Mesenteric fat pad (tissue), 1 donor: ENCODE measurements at regions not wholly inside any gene's neighbourhood (a gene's known extent, or its start where the extent isn't known, plus 50 kb on each side); places are given as distances from the start of the nearest gene placed in this dataset.

Source experiments
- DNase-seq: peaks from one replicate; pipeline ENCODE4 v3.0.0-alpha.2; 2020; ENCODE audit warnings: low spot score
- donor health status: DM: yes; HTN: yes; CAD: no.

DNA sequence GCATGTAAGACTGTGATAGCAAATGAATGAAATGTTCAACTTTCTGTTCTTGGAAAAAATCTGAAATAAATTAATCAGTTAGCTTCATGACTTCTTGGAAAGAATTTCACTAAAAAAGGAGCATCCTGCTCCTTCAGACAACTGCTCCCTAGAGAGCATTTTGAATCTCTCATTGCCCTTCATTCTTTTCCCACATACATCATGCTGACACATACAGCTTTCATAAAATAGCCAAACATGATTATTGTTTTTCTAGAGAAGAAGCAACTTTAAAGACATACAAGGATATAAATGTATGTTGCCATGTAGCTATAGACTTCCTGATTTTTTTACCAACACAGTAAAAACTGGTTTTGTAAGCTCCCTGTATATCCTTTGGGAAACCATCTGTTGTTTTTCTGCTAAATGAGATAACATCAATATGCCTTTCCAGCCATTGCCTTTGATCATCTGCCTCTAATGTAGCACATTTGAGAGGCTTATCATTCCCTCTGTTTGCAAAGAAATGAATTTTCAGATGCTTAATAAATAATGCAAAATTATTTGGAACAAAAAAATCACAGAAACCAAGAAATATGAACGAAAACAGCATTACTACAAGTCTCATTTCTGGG, 248.2 kb upstream of the GPR149 start:
- DNase-seq: no peak

DNA sequence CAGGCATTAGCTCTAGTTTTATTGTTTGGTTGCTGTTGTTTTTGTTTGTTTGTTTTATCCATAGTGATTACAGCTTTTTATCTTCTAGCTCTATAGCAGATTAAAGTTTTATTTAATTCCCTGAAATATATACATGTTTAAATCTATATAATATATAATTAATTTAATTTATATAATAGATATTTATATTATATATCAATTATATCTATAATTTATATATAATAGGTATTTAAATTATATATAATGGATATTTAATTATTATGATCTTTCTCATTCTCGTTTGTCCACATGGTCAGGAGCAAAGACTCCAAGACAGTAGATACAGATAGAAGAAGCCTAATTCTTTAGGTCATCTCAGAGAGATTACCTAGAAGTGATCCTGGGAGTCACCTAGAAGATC, 238.8 kb upstream of the GPR149 start:
- no peak for DNase-seq

DNA sequence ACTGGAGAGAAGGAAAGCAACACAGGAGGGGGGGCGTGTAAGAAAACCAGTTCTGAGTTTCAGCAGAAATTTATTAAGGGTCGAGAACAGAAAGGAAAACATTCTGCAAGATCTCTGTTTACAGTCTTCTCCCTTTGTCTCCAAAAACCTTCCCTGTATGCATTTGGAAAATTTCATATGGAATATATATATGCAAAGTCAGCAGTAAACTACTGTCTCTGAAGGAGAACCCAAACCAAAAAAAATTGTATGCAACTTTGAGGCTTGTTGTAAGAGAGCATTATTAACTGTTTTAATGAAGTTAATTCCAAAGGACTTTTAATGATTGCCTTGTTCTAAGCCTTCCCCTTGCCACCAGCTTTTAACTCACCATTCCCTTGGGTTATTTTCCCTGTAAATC, 238.2 kb upstream of the GPR149 start:
- no peak for DNase-seq

DNA sequence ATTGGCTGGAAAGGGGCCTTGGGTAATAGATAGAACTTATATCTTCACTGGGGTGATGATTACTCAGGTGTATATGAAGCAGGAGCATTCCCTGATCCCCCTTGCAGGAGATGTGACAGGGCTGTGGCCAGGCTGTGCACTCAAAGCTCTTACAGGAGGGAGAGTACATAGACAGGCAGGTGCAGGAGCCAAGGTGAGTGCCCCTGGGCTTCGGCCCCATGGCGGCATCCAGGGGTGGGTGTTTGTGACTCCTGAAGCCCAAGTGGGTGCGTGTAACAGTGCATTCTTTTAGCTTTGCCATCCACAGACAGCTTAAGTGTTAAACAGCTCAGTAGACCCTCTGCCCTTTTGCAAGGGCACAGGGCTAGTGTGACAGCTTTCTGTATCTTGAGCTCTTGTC, 236.6 kb upstream of the GPR149 start:
- no peak for DNase-seq

DNA sequence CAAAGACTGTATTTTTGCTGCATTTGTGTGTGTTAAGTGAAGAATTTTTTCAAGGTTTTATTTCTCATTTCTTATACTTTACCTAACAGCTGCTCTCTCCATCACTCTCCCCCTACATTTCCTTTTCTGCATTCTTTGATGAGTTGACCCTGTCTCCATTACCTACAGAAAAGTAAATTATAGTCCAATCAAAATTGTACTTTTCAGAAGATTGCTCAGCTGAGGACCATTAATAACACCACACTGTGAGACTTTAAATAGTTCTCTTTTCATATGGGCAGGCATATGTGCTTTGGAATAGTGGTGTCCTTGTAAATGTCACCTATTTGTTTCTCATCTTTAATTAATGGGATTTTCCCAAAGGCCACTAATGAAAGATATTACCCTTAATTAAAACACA, 234.7 kb upstream of the GPR149 start:
- no peak for DNase-seq

DNA sequence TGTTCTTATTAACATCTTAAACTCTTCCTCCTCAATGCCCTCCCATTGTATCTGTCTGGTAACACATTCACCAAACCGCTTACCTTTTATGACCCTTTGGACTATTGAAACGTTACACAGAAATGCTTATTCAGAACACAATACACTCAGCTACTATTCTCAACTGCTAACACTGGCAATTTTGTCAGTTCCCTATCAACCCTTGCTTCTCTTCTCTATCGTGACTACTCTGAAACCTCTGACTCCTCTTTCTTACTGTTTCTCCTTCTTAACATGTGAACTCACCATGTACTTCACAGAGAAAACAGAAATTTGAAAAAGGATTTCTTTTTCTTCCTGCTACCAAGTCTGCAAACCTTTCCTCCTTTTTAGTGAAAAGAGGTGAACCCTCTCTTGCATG, 232.9 kb upstream of the GPR149 start:
- no peak for DNase-seq

DNA sequence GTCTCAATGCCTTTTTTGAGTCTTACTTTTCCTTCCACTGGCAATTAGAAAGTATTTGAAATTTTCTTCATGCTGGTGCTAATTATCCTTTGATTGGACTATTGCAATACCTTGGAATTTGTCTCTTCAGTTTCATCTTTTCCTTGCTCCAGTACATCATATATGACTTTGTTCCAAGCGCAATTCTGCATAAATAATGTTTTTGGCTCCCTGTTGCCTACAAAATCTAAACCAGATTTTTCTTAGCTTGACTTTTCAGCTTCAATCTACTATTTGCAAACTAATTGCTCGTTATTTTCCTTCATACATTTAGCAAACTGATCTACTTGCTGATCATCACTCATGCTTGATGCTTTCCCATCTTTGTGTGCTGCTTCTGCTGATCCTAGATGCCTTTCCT, 230.8 kb upstream of the GPR149 start:
- no peak for DNase-seq

DNA sequence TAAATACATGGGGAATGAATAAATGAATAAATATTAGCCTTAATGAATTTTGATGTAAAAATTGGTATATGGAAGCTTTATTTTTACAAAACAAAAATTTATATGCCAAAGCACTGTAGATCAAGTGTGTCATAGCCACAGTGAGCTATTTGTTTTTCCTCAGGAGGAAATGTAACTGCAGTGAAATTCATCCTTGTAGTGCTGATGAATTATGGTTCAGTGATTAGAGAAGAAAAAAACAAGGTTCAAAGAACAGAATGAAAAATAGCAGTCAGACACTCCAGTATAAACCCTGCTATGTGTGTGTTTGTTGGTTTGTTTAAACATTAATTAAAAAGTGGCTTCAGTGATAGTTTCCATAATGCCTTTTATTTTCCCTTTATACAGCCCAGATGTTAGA, 228.0 kb upstream of the GPR149 start:
- DNase-seq: no peak

DNA sequence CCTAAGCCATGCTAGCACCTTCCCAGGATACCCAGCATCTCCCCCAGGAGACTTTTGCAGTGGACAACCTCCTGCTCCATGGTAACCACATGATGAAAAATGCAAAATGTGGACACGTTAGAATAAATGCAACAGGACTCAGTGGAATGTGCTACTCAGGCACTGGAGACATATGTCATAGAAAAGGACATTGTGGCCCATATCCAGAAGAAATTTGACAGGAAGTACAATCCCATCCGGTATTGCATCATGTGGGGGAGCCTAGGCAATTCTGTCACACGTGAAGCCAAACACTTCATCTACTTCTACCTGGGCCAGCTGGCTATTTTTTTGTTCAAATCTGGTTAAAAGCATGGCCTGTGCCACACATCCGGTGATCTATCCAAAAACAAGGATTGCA, 227.2 kb upstream of the GPR149 start:
- no peak for DNase-seq

DNA sequence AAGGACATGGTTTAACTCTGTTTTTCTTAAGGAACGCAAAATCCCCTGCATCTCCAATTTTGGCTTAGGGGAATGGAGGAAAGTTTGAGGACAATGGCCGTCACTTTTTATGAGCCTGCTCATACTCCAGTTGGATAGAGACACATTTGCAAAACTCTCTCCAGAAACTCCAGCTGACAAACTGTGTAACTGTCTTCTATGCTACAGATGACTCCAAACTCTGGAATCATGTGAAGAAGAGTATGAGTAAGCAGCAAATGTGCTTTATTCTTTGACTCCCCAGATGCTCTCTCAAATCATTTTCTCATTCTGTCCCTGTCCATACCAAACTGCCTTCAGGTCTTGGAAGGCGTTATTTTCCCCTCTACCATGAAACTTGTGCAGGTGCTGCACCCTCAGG, 226.5 kb upstream of the GPR149 start:
- no peak for DNase-seq

DNA sequence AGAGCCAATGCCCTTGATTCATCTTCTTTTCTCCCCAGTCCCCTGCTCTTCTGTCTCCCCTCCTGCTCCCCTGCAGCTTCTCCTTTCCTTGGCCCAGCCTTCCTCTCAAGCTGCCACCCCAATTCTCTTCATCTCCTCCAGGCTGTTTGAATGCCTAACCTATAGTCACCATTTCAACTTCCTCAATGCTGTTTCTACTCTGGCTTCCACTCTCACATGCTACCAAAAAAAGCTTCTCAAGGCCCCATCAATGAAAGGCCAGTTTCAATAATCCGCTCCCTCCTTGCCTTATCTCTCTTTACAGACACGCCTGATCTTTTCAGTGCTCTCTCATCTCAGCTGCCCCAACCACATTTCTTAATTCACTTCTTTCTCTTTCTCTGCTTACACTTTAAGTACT, 212.2 kb upstream of the GPR149 start:
- DNase-seq: no peak

DNA sequence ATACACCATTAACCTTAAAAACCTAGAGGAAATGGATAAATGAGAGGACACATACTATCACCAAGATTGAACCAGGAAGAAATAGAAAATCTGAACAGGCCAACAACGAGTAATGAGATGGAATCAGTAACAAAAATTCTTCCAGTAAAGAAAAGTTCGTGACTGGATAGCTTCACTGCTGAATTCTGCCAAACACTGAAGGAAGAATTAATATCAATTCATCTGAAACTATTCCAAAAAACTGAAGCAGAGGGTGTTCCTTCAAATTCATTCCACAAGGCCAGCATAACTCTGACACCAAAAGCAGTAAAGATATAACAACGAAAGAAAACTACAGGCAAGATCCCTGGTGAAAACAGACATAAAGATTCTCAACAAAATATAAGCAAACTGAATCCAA, 195.8 kb upstream of the GPR149 start:
- DNase-seq: no peak

DNA sequence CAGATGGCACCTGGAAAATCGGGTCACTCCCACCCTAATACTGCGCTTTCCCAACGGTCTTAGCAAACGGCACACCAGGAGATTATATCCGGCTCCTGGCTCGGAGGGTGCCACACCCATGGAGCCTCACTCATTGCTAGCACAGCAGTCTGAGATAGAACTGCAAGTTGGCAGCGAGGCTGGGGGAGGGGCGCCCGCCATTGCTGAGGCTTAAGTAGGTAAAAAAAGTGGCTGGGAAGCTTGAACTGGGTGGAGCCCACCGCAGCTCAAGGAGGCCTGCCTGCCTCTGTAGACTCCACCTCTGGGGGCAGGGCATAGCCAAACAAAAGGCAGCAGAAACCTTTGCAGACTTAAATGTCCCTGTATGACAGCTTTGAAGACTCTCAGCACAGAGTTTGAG, 189.6 kb upstream of the GPR149 start:
- peak; percentile 67 for DNase-seq

DNA sequence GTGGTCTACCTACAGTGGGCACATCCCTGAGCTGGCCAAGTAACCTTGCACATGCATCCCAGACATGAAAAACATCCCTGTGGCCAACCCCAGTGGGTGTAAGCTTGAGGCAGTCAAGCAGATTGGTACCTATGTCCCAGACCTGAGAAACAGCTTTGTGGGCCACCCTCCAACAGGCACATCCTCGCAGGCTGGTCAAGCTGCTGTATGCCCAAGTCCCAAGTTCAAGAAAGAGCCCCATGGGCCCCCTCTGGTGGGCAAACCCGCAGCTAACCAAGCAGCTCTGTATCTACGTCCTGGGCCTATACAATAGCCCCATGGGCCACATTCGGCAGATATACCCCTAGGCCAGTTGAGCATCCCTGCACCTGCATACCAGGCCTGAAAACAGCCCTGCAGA, 186.3 kb upstream of the GPR149 start:
- DNase-seq: peak; percentile 45

DNA sequence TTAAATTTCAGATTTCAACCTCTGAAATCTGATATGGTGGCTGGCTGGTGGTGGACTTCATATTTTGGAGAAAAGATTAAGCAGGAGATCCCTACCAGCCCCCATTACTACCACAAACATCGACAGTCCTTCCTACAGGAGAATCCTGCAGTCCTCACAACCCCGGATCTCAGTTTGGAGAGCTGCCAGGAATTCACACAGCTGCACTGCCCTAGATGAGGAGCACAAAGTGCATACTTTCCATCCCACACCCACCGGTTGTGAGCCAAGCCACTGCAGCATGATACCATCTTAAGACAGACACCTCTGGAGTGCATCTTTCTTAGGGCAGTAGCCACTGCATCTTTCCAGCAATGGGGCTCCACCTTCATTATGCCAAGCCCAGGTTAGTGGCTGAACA, 185.5 kb upstream of the GPR149 start:
- DNase-seq: no peak

DNA sequence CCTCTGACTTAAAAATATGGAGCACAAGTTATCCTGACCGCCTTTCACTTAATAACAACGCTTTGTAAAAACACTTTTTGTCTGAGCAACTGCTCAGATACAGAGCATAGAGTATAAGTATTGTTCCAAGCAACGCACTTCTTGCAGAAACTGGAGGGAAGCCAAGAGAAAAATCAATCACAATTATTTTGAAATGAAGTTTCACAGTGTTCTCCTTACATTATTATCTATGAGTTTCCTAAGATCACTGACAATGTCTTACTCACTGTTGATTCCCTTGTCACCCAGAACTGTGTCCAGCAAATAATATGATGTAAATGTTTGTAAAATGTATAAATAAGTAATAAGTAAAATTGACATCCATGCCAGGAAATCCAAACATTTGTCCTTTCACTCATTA, 184.6 kb upstream of the GPR149 start:
- no peak for DNase-seq

DNA sequence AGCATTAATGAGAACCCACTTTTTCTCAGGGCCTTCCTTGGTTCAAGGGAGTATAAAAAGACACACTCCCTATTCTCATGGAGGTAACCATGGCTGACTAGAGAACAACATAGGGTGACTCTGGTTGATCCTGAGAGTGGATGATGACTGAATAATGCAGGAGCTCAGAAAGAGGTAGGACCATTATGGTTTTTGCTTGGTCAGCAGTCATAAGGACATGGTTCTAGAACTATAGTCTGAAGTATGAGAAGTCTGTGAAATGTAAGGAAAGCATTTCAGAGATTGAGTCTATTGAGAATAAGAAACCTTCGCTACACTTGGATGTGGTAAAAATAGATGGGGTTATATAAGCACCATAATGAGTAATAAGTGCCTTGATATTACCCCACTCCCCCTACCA, 184.1 kb upstream of the GPR149 start:
- DNase-seq: no peak

DNA sequence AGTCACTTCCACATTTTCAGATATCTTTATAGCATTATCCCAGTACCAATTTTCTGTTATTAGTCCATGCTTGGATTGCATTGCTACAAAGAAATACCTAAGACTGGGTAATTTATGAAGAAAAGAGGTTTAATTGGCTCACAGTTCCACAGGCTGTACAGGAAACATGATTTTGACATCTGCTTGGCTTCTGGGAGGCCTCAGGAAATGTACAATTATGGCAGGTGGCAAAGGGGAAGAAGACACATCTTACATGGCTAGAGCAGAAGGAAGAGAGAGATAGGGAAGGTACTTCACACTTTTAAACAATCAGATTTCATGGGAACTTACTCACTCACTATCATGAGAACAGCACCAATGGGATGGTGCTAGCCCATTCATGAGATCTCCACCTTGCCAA, 172.3 kb upstream of the GPR149 start:
- no peak for DNase-seq

DNA sequence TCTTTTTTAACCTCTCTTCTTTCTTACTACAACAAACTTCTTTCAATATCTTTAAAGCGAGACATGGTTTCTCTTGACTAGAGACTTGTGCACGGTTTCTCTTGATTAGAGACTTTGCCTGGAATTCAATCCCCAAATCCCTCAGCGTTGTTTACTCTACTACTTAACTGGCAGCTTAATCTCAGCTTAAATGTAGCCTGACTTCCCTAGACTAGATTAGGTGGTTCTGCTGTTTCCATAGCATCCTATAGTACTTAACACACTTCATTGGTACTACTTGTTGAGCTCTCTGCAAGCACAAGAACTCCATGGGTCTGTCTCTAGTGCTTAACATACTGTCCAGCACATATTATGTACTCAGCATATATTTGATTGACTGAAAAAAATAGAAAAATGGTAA, 168.2 kb upstream of the GPR149 start:
- no peak for DNase-seq

DNA sequence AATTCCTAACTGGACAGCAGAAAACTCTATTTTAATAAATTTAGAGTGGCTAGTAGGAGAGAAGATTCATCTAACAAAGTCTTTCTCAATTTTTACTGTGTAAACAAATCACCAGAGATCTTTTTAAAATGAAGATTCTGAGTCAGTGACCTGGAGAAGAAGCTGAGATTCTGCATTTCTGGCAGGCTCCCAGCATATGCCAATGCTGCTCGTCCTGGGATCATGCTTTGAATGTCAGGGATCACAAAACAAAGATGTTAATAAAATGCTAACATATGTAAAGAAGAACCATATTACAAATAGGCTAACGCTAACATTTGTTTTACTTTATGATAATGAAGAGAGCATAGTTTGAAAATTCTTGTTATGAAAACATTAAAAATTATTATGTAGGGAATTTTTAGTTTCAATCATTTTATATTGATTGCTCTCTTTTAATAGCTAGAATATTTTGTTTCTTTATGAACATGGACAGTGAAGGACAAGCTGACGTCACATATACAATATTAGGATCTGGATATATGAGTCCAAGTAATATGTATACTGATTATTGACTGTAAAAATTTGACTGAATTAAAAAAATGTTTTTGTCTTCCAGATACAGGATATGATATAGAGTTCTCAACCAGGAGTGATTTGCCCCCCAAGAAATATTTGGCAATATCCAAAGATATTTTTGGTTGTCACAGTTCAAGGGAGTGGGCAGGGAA, 160.8 kb upstream of the GPR149 start:
- no peak for DNase-seq

DNA sequence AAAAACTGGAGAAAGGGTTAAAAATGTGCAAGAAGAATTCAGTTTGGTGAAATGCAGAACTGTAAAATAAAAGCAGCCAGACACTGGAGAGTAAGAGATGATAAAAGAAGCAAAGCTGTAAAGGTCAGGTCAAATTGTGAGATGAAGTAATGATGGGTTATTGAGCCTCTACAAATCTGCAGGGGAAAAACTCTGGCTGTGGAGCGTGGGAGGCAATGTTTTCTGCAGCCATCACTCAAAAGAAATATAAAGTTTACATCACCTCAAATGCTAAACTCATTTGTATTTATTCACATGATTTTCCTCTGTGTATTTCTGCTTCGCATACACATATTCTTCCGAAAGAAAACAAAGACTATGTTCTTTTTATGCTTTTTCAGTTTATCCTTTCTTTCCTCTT, 158.8 kb upstream of the GPR149 start:
- DNase-seq: no peak

DNA sequence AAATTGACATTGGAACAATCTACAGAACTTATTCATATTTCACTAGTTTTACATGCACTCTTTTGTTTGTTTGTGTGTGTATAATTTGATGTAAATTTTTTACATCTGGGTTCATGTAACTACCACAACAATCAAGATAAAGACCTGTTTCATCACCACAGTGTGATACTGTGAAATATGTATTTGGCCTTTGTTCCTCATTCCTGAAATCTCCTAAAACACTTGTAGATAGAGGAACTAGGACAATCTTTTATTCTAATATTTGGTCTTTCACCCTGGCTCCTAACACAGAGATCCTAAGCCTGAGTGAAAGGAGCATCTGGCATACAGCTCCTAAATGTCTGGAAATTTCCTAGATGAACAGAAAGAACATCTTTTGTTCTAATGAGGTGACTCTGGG, 155.0 kb upstream of the GPR149 start:
- DNase-seq: no peak

DNA sequence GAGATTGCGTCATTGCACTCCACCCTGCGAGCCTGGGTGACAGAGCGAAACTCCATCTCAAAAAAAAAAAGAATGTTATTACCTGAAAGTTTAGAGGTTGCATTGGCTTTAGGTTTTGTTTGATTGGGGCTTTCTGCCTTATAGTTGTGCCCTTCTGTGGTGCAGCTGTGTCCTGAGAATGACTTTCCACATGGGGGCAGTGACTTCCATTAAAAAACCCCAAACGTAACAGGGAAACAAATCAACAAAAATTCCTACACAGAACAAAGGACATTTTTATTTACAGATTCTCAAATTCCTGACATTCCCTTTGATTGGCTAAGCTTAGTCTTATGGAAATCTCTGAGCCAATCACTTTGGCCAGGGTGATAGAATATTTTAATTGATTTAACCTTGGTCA, 154.1 kb upstream of the GPR149 start:
- DNase-seq: no peak
